Psoas muscle (tissue), 7 donors: ENCODE measurements at regions not wholly inside any gene's neighbourhood (a gene's known extent, or its start where the extent isn't known, plus 50 kb on each side); places are given as distances from the start of the nearest gene placed in this dataset.

Source experiments
- ATAC-seq, 4 donors: fragments of 200-7000 bp; cut with Tn5 transposase; one replicate each; pipeline ENCODE4 v1.9.1; 2020; ENCODE audit warnings: moderate library complexity in 3 of 4, mild to moderate bottlenecking in 2 of 4
- DNase-seq, 2 donors: peaks; one replicate each; pipeline ENCODE4 v3.0.0-alpha.2; 2020
- H3K27ac ChIP-seq: fragments of 200-600 bp; one replicate; pipeline ENCODE4 v1.8.0; 2022
- H3K27me3 ChIP-seq, 3 donors: fragments of 200-600 bp in 1 of 3; one replicate each; pipeline versions ENCODE4 v1.6.1 to v1.8.0; 2013 to 2022; ENCODE audit warnings: low read length in 2 of 3, mild to moderate bottlenecking in 2 of 3, moderate library complexity in 1 of 3; ENCODE audit not compliant: insufficient read depth in 3 of 3
- H3K36me3 ChIP-seq, 2 donors: fragments of 200-600 bp in 1 of 2; one replicate each; pipeline versions ENCODE4 v1.6.1 to v1.8.0; 2013 to 2022; ENCODE audit warnings: low read depth in 1 of 2, mild to moderate bottlenecking in 1 of 2, moderate library complexity in 1 of 2; ENCODE audit not compliant: insufficient read depth in 1 of 2
- H3K4me1 ChIP-seq: fragments of 200-600 bp; one replicate; pipeline ENCODE4 v1.8.0; 2022
- H3K4me3 ChIP-seq: fragments of 200-600 bp; one replicate; pipeline ENCODE4 v1.8.0; 2022; ENCODE audit warnings: mild to moderate bottlenecking
- H3K9me3 ChIP-seq: fragments of 200-600 bp; one replicate; pipeline ENCODE4 v1.8.0; 2022
- CTCF ChIP-seq: fragments of 200-600 bp; IDR thresholded peaks from one replicate; pipeline ENCODE4 v1.8.0; 2022; ENCODE audit warnings: antibody characterized with exemption
- whole genome bisulfite sequencing, 3 donors: extraction: QIAGEN DNeasy Blood & Tissue Kit; methylation state at CpG; one replicate each; pipeline versions ENCODE4 v1.1.6 to v1.1.7; 2013; 5-methylcytosine and 5-hydroxymethylcytosine counted together
- intact Hi-C, 2 donors: fragments of 100-400 bp; cut with DNase I; formaldehyde crosslinking; loops; one replicate each; pipeline versions ENCODE4 v1.11.0 to v1.14.2; 2022
- donor health status: healthy with polysubstance abuse.
- donor health status: DM: no; HTN: no; CAD: no; lungs with moderate emphysema.
- donor health status: Bipolar disorder and iron deficiency.
- donor health status: healthy.
- donor health status: DM: yes; HTN: yes; CAD: no.
- donor health status: DM: no; HTN: no; CAD: no.
- donor health status: DM: yes; HTN: yes; CAD: no.

- ATAC-seq, result no peak
- intact Hi-C loops, result no loop called here
These were observed 237.1 kb downstream of the AMY1C start for GRCh38 chr1:103986792-103987191.

GRCh38 chr1:103997631-103998030, 247.9 kb downstream of the AMY1C start:
- ATAC-seq (no peak), DNase-seq (no peak)
- intact Hi-C loops, result no loop called here
- Histone ChIP-seq H3K9me3 (no peaks in the 10 kb centered on the region), H3K4me3 (no peak overlapping the region), H3K36me3 (no peaks in the 10 kb centered on the region), H3K27me3 (no peaks in the 10 kb centered on the region), H3K27ac (no peak overlapping the region), H3K4me1 (no peaks in the 10 kb centered on the region)
- TF ChIP-seq CTCF, result no peak
- WGBS, 3 donors, result 37 to 48% (median 44%) methylated on average over 3 of the region's 3 CpGs

More at GRCh38 chr1:103986792-103987191, 237.1 kb downstream of the AMY1C start:
- TF ChIP-seq CTCF, result no peak
- no peak for DNase-seq
- WGBS, 3 donors, result 80 to 84% (median 82%) methylated on average over 3 of the region's 3 CpGs
- Histone ChIP-seq H3K27me3 (no peaks in the 10 kb centered on the region), H3K9me3 (no peaks in the 10 kb centered on the region), H3K36me3 (no peaks in the 10 kb centered on the region), H3K27ac (no peak overlapping the region), H3K4me3 (no peak overlapping the region), H3K4me1 (no peaks in the 10 kb centered on the region)

DNA sequence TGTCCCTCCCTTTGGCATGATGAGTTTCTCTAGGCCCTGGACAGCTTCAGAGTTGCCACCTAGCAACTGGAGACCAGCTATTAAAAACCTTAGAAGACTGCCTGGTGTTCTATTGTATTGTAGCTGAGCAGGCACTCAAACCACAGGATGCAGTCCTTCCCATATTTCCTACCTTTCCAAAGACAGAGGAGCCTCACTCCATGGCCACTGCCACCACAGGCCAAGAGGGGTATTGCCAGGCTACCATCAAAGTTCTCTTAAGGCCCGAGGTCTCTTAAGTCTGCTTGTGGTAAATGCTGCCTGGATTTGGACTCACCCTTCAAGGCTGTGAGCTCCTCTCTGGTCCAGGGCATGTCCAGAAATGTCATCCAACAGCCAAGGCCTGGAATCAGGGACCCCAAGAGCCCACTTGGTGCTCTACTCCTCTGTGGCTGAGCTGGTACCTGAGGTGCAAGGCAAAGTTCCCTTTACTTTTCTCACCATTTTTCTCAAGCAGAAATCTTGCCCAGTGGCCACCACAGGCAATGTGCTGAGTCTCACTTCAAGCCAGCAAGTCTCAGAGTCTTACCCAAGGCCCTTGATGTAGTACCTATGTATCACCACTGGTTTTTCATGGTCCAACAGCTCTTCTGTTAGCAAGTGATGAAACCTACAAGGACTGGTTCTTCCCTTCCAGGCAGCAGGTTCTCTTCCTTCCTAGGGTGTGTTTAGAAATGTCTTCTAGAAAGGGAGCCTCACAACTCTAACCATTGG, 269.4 kb downstream of the AMY1C start:
- WGBS, 3 donors, result 70 to 85% (median 71%) methylated on average over 1 of the region's 1 CpG
- H3K4me3 ChIP-seq, result no peak overlapping the region
- no peak overlapping the region for H3K27ac ChIP-seq
- H3K4me1 ChIP-seq, result no peaks in the 10 kb centered on the region
- no peak for TF ChIP-seq CTCF
- intact Hi-C loops, result no loop called here
- H3K9me3 ChIP-seq, result no peaks in the 10 kb centered on the region
- DNase-seq (no peak), ATAC-seq (no peak)
- H3K36me3 ChIP-seq, result no peaks in the 10 kb centered on the region
- H3K27me3 ChIP-seq, result peaks cover 0 to 2% (median 0%) of the 10 kb centered on the region in 3 donors

DNA sequence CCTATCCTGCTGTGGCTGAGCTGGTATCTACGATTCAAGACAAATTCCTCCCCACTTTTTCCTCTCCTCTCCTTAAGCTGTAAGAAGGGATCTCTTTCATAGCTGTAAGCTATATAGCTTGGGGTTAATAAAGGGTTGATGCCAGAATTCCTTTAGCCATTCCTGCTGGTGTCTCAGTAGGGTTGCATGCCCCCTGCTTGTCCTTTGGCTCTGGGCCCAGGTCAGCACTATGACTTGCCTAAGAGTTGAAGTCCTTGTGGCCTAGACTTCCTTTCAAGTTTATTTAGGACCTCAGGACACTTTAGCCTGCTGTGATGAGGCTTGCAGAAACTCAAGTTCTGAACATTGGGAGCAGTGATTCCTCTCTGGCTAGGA, 270.0 kb downstream of the AMY1C start:
- no peaks in the 10 kb centered on the region for H3K36me3 ChIP-seq
- H3K27me3 ChIP-seq, result peaks cover 0 to 2% (median 0%) of the 10 kb centered on the region in 3 donors
- H3K9me3 ChIP-seq, result no peaks in the 10 kb centered on the region
- DNase-seq (no peak), ATAC-seq (no peak)
- H3K4me1 ChIP-seq, result no peaks in the 10 kb centered on the region
- 71 to 76% (median 73%) methylated on average over 1 of the region's 1 CpG for WGBS, 3 donors
- TF ChIP-seq CTCF, result no peak
- intact Hi-C loops, result no loop called here
- no peak overlapping the region for H3K27ac ChIP-seq
- no peak overlapping the region for H3K4me3 ChIP-seq
